Renal cortical epithelial cell (primary cell): ENCODE measurements at regions not wholly inside any gene's neighbourhood (a gene's known extent, or its start where the extent isn't known, plus 50 kb on each side); places are given as distances from the start of the nearest gene placed in this dataset.
A peak's percentile ranks its signal among the peaks of the same experiment; 100 is the strongest.

ENCODE experiments used
- DNase-seq: peaks from one replicate; pipeline ENCODE4 v3.0.0-alpha.2; 2011; ENCODE audit warnings: low read depth

DNA sequence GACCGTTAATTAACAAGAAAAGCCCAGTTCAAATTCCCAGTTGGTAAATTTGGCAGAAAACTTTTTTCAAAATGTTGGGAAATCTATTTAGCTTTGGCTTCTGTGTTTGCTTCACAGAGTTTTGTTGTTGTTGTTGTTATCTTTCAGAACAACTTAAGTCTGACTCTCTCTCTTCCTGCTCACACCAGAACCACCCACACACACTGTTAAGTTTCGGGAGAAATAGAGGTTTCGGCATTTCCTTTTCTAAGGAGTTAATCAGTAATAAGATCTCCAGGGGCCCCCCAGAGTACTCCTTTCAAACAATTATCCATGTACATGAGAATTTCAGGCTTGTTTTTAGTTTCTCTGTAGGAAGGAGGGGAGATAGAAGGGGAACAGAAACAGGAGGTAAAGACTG, 106.2 kb upstream of the PTCHD1 start:
- peak; percentile 69 for DNase-seq

DNA sequence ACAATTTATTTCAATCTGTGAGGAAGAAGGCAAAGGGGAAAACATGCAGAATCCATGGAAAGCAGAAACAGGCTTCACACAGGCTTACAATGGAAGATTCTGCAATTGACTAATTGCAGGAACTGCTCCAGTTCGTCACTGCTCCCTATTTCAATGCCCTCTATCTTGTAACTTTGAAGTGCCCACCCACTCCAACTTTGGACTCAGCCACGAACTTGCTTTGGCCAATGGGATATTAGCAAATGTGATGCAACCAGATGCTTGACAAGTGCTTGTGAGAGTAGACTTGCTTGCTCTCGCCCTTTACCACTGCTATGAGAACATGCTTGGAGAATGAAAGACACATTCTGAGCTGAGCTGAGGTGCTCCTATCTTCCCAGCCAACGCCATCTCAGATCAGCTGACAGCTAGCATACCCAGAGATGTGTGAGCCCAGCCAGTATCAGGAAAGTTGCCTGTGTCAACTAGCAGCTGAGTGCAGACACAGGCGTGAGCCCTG, 105.7 kb upstream of the PTCHD1 start:
- peak; percentile 66 for DNase-seq

DNA sequence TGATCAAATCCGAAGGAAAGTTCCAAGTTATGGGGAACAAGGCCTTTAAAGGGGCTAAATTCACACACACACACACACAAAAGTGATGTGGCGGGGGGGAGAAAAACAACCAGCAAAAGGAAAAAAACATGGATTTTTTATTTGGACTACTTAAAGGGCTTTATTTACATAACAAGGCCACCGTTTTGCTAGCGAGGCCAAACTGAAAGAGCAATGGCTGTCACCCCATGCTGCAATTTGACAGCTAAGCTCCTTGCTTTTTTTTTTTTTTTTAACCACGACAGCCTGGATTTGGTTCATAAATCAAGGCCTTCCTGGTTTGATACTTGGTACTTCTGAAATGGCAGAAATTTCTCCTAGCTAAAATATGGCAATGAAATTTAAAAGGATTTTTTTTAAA, 99.6 kb upstream of the PTCHD1 start:
- no peak for DNase-seq

DNA sequence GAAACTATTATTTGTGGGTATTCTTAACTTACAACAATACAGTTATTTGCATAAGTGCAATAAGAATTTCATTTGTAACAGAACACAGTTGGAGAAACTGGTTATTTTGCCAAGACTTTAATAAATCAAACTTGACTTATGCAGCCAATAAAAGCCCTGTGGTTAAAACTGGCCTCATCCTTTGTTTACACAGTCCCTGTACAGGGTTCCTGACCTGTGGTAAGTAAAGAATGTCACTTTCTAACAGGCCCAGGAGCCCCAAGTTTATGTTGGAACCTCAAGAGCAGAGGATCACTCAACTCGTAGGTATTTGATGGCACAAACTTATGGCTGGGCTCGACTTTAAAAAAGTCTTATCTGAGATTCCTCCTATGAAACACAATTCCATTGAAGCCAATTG, 88.6 kb upstream of the PTCHD1 start:
- no peak for DNase-seq

DNA sequence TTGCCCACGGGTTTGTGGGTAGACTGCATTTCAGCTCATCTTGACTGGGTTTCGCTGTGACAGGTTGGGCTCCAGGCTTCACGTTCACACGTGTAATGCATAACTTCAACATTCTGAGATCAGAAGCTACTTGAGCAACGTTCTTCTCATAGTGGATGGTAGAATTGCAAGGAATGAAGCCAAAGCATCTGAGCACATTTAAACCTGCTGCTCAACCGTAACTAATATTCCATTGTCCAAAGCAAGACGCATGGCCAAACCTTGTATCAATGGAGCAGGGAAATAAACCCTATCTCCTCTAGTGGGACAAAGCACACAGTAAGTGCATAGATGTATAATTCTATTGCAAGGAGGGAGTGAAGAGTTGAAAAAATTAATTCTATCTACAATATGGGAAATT, 86.5 kb upstream of the PTCHD1 start:
- no peak for DNase-seq

DNA sequence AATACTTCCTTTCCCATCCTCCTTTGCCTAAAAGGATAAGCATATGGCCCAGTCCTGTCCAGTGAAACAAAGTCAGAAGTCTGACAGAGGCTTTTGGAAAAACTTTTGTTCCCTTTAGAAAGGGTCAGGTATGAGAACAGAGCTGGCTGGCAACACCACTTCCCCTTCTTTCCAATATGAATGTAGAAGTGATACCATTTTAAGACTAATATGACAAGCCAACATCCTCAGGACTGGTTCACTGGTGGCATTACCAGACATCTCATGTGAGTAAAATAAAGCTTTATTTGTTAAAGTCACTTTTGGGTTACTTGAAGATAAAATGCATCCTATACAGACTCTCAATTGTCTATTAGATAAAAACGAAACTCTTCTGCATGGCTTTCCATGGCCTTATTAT, 83.6 kb upstream of the PTCHD1 start:
- no peak for DNase-seq

DNA sequence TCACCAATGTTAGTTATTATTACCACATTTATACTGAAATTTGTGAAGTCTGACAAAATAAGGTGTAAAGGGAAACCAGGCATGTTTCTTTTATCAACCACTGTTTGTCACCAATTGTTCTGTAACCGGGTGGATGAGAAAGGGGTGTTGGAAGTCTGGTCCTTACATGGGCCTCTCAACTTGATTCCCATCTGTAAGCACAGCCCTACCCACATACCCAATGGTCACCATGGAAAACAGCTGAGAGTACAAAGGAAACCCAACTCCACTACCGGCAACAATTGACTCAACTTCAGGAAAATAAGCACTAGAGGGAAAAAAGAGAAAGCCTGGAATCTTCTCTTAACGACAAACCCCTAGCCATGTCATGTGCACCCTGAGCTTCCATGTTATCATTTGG, 70.8 kb upstream of the PTCHD1 start:
- peak; percentile 7 for DNase-seq

DNA sequence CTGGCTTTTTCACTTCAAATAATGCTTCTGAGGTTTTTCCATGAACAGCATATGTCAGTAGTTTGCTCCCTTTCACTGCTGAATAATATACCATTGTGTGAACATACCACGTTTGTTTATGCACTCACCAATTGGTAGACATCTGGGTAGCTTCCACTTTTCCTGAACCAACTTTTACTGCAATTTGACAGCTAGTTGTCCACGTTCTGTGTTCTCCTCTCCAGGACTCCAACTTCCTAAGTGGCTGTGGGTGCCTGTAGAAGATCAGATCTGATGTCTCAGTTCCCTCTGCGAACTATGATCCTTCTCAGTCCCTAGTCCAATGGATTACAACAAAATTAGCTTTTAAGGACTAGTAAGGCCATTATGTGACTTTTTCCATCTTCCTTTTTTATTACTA, 64.7 kb upstream of the PTCHD1 start:
- DNase-seq = no peak

DNA sequence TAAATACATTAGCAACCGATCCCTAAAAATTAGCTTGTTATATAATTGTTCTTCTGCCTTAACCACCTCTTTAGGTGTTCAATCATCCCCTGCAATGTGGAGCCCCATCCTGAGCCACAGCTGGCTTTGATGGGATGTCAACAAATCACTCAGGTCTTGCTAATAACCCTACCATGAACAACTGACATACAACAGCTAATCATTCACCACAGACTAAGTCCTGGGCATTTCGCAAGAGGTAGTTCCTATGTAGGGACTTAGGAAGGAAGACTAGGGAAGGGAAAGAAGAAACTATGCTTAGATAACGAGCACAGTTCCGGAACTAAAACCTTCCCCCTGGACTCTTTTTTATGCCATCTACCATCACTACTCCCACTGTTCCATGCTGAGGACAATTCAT, 63.6 kb upstream of the PTCHD1 start:
- DNase-seq = peak; percentile 92

DNA sequence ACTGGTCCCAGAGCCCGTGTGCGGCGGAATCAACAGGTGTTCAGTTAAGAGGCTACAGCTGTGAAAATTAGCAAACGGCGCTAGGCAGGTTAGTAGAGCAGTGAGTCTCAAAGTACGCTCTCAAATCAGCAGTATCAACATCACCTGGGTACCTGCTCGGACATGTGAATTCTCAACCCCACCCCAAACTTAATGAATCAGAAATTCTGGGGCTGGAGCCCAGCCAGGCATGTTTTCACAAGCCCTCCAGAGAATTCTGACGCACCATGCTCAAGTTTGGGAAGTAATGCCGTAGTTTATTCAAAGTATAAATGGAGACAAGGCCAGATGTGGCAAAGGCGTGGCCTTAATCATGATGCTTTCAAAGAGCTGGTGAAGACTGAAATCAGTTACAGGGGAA, 58.2 kb upstream of the PTCHD1 start:
- no peak for DNase-seq
